ENCODE measurements at regions not wholly inside any gene's neighbourhood (a gene's known extent, or its start where the extent isn't known, plus 50 kb on each side); places are given as distances from the start of the nearest gene placed in this dataset.

DNA sequence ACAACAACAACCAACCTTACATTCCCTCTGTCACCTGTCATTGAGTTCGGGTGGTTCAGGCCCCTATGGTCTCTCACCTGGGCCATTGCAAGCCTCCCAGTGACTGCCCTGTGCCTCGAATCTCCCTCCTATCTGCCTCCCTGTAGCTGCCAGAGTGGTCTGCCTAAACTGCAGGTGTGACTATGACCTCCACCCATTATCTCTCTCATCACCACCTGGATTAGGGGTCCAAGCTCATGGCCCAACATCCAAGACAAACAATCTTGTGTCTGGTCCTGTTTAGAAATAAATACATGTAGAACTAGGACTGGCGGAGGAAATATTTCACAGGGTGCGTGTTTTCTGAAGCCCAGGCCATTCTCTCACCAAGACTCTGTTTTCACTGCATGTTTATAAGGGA is 146.6 kb downstream of the HERPUD2 start:
- TF ChIP-seq POLR2A (IDR thresholded peaks at IDR 0.05) (no peak), CTCF (IDR thresholded peaks at IDR 0.05) (no peak), POLR2AphosphoS5 (IDR thresholded peaks at IDR 0.05) (no peak)
